Subcutaneous abdominal adipose tissue (tissue), 5 donors: ENCODE measurements at regions not wholly inside any gene's neighbourhood (a gene's known extent, or its start where the extent isn't known, plus 50 kb on each side); places are given as distances from the start of the nearest gene placed in this dataset.
"Not testable (repeated sequence)": the region's sequence is repeated elsewhere in the genome, so short reads cannot be mapped to it uniquely, and the experiment has no call there.

Experiments used
- H3K27ac ChIP-seq: one replicate; pipeline ENCODE4 v1.7.0; 2013; ENCODE audit warnings: low read depth, mild to moderate bottlenecking, inconsistent platforms, low read length, moderate library complexity
- H3K27me3 ChIP-seq, 5 donors: one replicate each; pipeline ENCODE4 v1.7.0; 2013; ENCODE audit warnings: low read length in 5 of 5, inconsistent platforms in 1 of 5; ENCODE audit not compliant: control insufficient read depth in 5 of 5, insufficient read depth in 4 of 5
- H3K36me3 ChIP-seq, 5 donors: one replicate each; pipeline ENCODE4 v1.7.0; 2013; ENCODE audit warnings: low read length in 5 of 5; ENCODE audit not compliant: control insufficient read depth in 5 of 5, insufficient read depth in 5 of 5
- H3K4me1 ChIP-seq, 5 donors: one replicate each; pipeline ENCODE4 v1.7.0; 2013; ENCODE audit warnings: low read length in 5 of 5, mild to moderate bottlenecking in 3 of 5, moderate library complexity in 1 of 5; ENCODE audit not compliant: control insufficient read depth in 5 of 5, insufficient read depth in 5 of 5
- H3K4me3 ChIP-seq, 5 donors: one replicate each; pipeline ENCODE4 v1.7.0; 2013; ENCODE audit warnings: low read length in 5 of 5, low read depth in 1 of 5
- H3K9ac ChIP-seq, 5 donors: one replicate each; pipeline ENCODE4 v1.7.0; 2013; ENCODE audit warnings: low read length in 5 of 5, mild to moderate bottlenecking in 4 of 5, moderate library complexity in 3 of 5
- H3K9me3 ChIP-seq, 5 donors: one replicate each; pipeline ENCODE4 v1.7.0; 2013; ENCODE audit warnings: low read length in 5 of 5; ENCODE audit not compliant: control insufficient read depth in 5 of 5
- donor health status: healthy.
- donor health status: healthy.
- donor health status: healthy.
- donor health status: healthy.
- donor health status: healthy.

DNA sequence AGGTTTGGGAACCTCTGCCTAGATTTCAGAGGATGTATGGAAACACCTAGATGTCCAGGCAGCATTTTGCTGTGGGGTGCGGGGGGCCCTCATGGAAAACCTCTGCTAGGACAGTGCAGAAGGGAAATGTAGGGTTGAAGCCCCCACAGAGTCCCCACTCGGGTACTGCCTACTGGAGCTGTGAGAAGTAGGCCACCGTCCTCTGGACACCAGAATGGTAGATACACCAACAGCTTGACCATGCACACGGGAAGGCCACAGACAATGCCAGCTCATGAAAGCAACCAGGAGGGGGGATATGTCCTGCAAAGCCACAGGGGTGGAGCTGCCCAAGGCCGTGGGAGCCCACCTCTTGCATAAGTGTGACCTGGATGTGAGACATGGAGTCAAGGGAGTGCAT lies 1336.5 kb downstream of the SPATA31A7 start:
- H3K4me1 ChIP-seq, H3K27ac ChIP-seq, H3K36me3 ChIP-seq, H3K9ac ChIP-seq, H3K4me3 ChIP-seq, H3K27me3 ChIP-seq, H3K9me3 ChIP-seq: not testable (repeated sequence)

- H3K36me3 ChIP-seq, H3K27ac ChIP-seq, H3K4me1 ChIP-seq, H3K27me3 ChIP-seq, H3K9ac ChIP-seq, H3K9me3 ChIP-seq: not testable (repeated sequence)
- H3K4me3 ChIP-seq, result peak overlapping the region in 1 of 5 donors; percentile 59
Observed at GRCh38 chr9:62532162-62532776, 1342.4 kb downstream of the SPATA31A7 start.

- H3K27me3 ChIP-seq, H3K9ac ChIP-seq, H3K27ac ChIP-seq, H3K4me1 ChIP-seq, H3K36me3 ChIP-seq, H3K9me3 ChIP-seq: not testable (repeated sequence)
- H3K4me3 ChIP-seq, result peak overlapping the region in 1 of 5 donors; percentile 42
Observed at GRCh38 chr9:62532777-62533173, 1342.9 kb downstream of the SPATA31A7 start.

DNA sequence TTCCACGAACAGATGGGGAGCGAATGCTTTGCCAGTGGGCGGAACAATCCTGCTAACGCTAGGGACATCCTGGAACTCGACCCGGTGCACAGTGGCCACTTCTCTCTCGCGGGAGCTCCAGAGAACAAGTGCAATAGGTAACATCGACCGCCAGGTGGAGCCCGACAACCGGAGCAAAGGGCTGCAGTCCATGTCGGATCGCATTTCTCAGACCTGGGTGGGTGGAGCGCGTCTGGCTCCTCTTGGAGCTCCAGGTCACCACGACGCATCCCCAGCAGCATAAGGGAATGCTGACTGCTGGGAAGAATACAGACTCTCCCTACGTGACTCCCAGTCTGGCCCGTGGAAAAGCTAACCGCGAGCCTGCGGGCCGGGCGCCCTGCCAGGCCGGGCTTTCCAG lies 1360.7 kb downstream of the SPATA31A7 start:
- H3K27ac ChIP-seq, H3K9me3 ChIP-seq, H3K4me1 ChIP-seq, H3K4me3 ChIP-seq, H3K36me3 ChIP-seq, H3K9ac ChIP-seq, H3K27me3 ChIP-seq: not testable (repeated sequence)

DNA sequence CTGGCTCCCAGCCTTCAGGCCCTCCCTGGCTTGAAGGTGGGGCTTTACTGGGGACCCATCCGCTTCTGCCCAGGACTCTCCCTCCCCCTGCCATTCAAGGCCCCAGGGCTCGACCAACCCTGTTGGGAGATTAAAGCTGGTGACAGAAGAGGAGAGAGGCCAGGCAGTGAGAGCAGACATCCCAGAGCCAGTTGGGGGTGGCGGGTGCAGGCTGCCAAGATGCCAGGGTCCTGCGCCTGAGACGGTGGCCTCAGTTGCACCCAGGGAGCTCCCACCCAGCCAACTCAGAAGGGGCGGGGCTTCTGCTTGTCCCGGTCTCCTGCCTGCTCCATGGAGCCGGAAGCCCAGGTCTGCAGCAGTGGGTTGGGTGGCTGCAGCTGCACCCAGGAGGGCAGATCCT lies 1370.8 kb downstream of the SPATA31A7 start:
- H3K9me3 ChIP-seq, H3K36me3 ChIP-seq, H3K27me3 ChIP-seq, H3K4me3 ChIP-seq, H3K4me1 ChIP-seq, H3K9ac ChIP-seq, H3K27ac ChIP-seq: not testable (repeated sequence)

DNA sequence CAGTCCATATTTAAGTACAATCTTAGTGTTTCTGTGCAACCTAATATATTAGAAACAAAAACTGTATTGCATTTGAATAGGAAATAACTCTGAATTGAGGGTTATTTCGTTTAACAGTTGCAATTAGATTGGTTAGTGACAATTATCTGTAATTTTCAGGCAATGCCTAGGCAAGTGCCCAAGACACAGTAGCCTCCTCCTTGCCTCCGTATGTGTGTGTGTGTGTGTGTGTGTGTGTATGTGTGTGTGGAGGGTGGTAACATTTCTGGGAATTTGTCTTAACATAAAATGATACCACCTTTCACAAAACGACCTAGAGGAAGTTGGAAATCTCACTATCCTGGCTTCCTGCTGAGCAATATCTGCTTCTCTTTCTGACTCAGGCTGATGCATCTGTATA lies 1375.3 kb downstream of the SPATA31A7 start:
- not testable (repeated sequence) for H3K27me3 ChIP-seq, H3K9ac ChIP-seq, H3K4me3 ChIP-seq, H3K9me3 ChIP-seq, H3K4me1 ChIP-seq, H3K27ac ChIP-seq, H3K36me3 ChIP-seq

DNA sequence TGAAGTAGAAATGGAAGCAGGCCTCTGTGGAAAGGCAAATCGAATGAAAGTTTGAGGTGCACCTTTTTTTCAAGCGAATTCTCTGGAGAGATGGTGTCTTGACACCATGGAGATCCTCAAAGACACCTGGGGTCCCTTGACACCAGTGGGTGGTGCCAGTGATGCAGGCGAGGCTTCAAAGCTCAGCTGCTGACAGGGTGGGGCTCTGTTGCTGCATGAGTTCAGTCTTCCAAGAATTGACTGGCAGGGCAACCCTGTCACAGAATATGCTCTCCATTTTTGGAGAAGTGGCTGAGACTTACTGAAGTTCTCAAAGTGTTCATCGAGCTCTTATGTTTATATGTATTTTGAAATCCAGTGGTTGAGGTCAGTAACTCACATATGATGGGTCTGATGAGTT lies 1376.6 kb downstream of the SPATA31A7 start:
- not testable (repeated sequence) for H3K4me3 ChIP-seq, H3K27ac ChIP-seq, H3K9me3 ChIP-seq, H3K9ac ChIP-seq, H3K4me1 ChIP-seq, H3K27me3 ChIP-seq, H3K36me3 ChIP-seq

DNA sequence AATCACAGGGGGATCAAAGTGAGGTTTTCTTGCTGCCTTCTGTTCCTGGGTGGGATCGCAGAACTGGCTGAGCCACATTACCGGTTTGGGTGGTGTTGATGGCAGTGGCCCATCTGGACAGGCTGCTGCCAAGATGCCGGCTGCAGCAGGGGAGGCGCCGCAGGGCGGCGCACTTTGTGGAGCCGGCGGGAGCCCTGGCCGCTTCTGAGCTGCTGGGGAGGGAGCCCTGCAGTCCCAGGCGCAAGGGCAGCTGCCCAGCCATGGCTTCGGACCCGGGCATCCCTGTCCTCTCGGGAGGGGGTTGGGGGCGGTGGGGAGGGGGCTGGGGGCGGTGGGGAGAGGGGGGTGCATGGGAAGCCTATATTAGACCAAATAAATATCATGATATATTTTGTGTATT lies 1407.3 kb downstream of the SPATA31A7 start:
- H3K27me3 ChIP-seq, H3K36me3 ChIP-seq, H3K4me1 ChIP-seq, H3K27ac ChIP-seq, H3K4me3 ChIP-seq, H3K9me3 ChIP-seq, H3K9ac ChIP-seq: not testable (repeated sequence)
